Esophagus (tissue), 2 donors: ENCODE measurements at regions not wholly inside any gene's neighbourhood (a gene's known extent, or its start where the extent isn't known, plus 50 kb on each side); places are given as distances from the start of the nearest gene placed in this dataset.

ENCODE experiments used
- H3K27ac ChIP-seq, 2 donors: one replicate each; pipeline ENCODE4 v1.5.1; 2013; ENCODE audit warnings: low read depth in 2 of 2, mild to moderate bottlenecking in 2 of 2, inconsistent platforms in 1 of 2, low read length in 1 of 2, moderate library complexity in 1 of 2
- H3K27me3 ChIP-seq, 2 donors: one replicate each; pipeline ENCODE4 v1.6.1; 2013; ENCODE audit warnings: low read length in 2 of 2, control low read depth in 1 of 2, mild to moderate bottlenecking in 1 of 2; ENCODE audit not compliant: insufficient read depth in 2 of 2, control insufficient read depth in 1 of 2
- H3K36me3 ChIP-seq, 2 donors: one replicate each; pipeline ENCODE4 v1.6.1; 2013; ENCODE audit warnings: low read length in 1 of 2; ENCODE audit not compliant: control insufficient read depth in 2 of 2, insufficient read depth in 2 of 2
- H3K4me1 ChIP-seq, 2 donors: one replicate each; pipeline ENCODE4 v1.6.1; 2013; ENCODE audit warnings: low read length in 1 of 2; ENCODE audit not compliant: control insufficient read depth in 2 of 2, insufficient read depth in 2 of 2
- H3K4me3 ChIP-seq, 2 donors: one replicate each; pipeline ENCODE4 v1.5.1; 2013; ENCODE audit warnings: low read length in 2 of 2, mild to moderate bottlenecking in 2 of 2, low read depth in 1 of 2, moderate library complexity in 1 of 2
- H3K9me3 ChIP-seq, 2 donors: one replicate each; pipeline ENCODE4 v1.6.1; 2013; ENCODE audit warnings: mild to moderate bottlenecking in 2 of 2, low read depth in 1 of 2, low read length in 1 of 2, moderate library complexity in 1 of 2; ENCODE audit not compliant: control insufficient read depth in 2 of 2, insufficient read depth in 1 of 2
- WGBS, 2 donors: extraction: QIAGEN DNeasy Blood & Tissue Kit; methylation state at CpG; one replicate each; pipeline ENCODE4 v1.1.7; 2013; 5-methylcytosine and 5-hydroxymethylcytosine counted together
- donor health status: healthy with polysubstance abuse.
- donor health status: Bipolar disorder and iron deficiency.

- Histone ChIP-seq H3K27ac (no peak overlapping the region), H3K4me3 (no peak overlapping the region), H3K27me3 (peaks cover 0 to 6% of the 10 kb centered on the region in 2 donors), H3K9me3 (no peaks in the 10 kb centered on the region), H3K36me3 (no peaks in the 10 kb centered on the region), H3K4me1 (no peaks in the 10 kb centered on the region)
- WGBS, 2 donors: 89 to 95% methylated on average over 6 of the region's 6 CpGs
Measured at GRCh38 chr9:95629585-95629984, 112.8 kb upstream of the PTCH1 start.

- H3K4me3 ChIP-seq: no peak overlapping the region
- no peaks in the 10 kb centered on the region for H3K9me3 ChIP-seq
- no peaks in the 10 kb centered on the region for H3K36me3 ChIP-seq
- H3K4me1 ChIP-seq: no peaks in the 10 kb centered on the region
- 50 to 52% methylated on average over 8 of the region's 8 CpGs for WGBS, 2 donors
- H3K27me3 ChIP-seq: peaks cover 0 to 5% of the 10 kb centered on the region in 2 donors
- H3K27ac ChIP-seq: no peak overlapping the region
Measured at GRCh38 chr9:95627802-95628201, 111.0 kb upstream of the PTCH1 start.

GRCh38 chr9:95626885-95627558, 110.3 kb upstream of the PTCH1 start:
- Histone ChIP-seq H3K9me3 (no peaks in the 10 kb centered on the region), H3K4me1 (no peaks in the 10 kb centered on the region), H3K4me3 (no peak overlapping the region), H3K36me3 (no peaks in the 10 kb centered on the region), H3K27ac (no peak overlapping the region), H3K27me3 (peaks cover 0 to 3% of the 10 kb centered on the region in 2 donors)
- 56 to 67% methylated on average over 21 of the region's 21 CpGs for WGBS, 2 donors

GRCh38 chr9:95626341-95626740, 109.6 kb upstream of the PTCH1 start:
- 77 to 83% methylated on average over 13 of the region's 13 CpGs for WGBS, 2 donors
- Histone ChIP-seq H3K27me3 (peaks cover 0 to 3% of the 10 kb centered on the region in 2 donors), H3K4me1 (no peaks in the 10 kb centered on the region), H3K27ac (no peak overlapping the region), H3K36me3 (no peaks in the 10 kb centered on the region), H3K4me3 (no peak overlapping the region), H3K9me3 (no peaks in the 10 kb centered on the region)

- H3K4me1 ChIP-seq: no peaks in the 10 kb centered on the region
- no peak overlapping the region for H3K4me3 ChIP-seq
- no peaks in the 10 kb centered on the region for H3K9me3 ChIP-seq
- no peaks in the 10 kb centered on the region for H3K36me3 ChIP-seq
- H3K27ac ChIP-seq: no peak overlapping the region
- WGBS, 2 donors: 81 to 85% methylated on average over 4 of the region's 4 CpGs
- peaks cover 0 to 3% of the 10 kb centered on the region in 2 donors for H3K27me3 ChIP-seq
Measured at GRCh38 chr9:95623640-95624039, 106.9 kb upstream of the PTCH1 start.

GRCh38 chr9:95620722-95621121, 104.0 kb upstream of the PTCH1 start:
- H3K27ac ChIP-seq: no peak overlapping the region
- peaks cover 0 to 2% of the 10 kb centered on the region in 2 donors for H3K27me3 ChIP-seq
- 85 to 89% methylated on average over 8 of the region's 8 CpGs for WGBS, 2 donors
- no peak overlapping the region for H3K4me3 ChIP-seq
- no peaks in the 10 kb centered on the region for H3K9me3 ChIP-seq
- no peaks in the 10 kb centered on the region for H3K36me3 ChIP-seq
- no peaks in the 10 kb centered on the region for H3K4me1 ChIP-seq

- H3K27ac ChIP-seq: no peak overlapping the region
- H3K9me3 ChIP-seq: no peaks in the 10 kb centered on the region
- H3K27me3 ChIP-seq: peaks cover 0 to 2% of the 10 kb centered on the region in 2 donors
- no peaks in the 10 kb centered on the region for H3K4me1 ChIP-seq
- WGBS, 2 donors: 88 to 89% methylated on average over 10 of the region's 10 CpGs
- no peaks in the 10 kb centered on the region for H3K36me3 ChIP-seq
- no peak overlapping the region for H3K4me3 ChIP-seq
Measured at GRCh38 chr9:95620314-95620713, 103.5 kb upstream of the PTCH1 start.

- H3K4me3 ChIP-seq: no peak overlapping the region
- 76 to 85% methylated on average over 8 of the region's 8 CpGs for WGBS, 2 donors
- H3K27me3 ChIP-seq: peaks cover 0 to 2% of the 10 kb centered on the region in 2 donors
- H3K36me3 ChIP-seq: no peaks in the 10 kb centered on the region
- H3K4me1 ChIP-seq: no peaks in the 10 kb centered on the region
- peaks cover 0 to 11% of the 10 kb centered on the region in 2 donors for H3K9me3 ChIP-seq
- H3K27ac ChIP-seq: no peak overlapping the region
Measured at GRCh38 chr9:95615246-95615645, 98.5 kb upstream of the PTCH1 start.

- Histone ChIP-seq H3K4me3 (no peak overlapping the region), H3K27me3 (peaks cover 0 to 4% of the 10 kb centered on the region in 2 donors), H3K36me3 (no peaks in the 10 kb centered on the region), H3K27ac (no peak overlapping the region), H3K4me1 (no peaks in the 10 kb centered on the region), H3K9me3 (peaks cover 0 to 11% of the 10 kb centered on the region in 2 donors)
- WGBS, 2 donors: 91 to 93% methylated on average over 3 of the region's 3 CpGs
Measured at GRCh38 chr9:95613670-95614069, 96.9 kb upstream of the PTCH1 start.

- H3K36me3 ChIP-seq: no peaks in the 10 kb centered on the region
- H3K27me3 ChIP-seq: peaks cover 0 to 6% of the 10 kb centered on the region in 2 donors
- H3K4me3 ChIP-seq: no peak overlapping the region
- 38 to 43% methylated on average over 5 of the region's 5 CpGs for WGBS, 2 donors
- H3K4me1 ChIP-seq: peaks cover 0 to 3% of the 10 kb centered on the region in 2 donors
- H3K9me3 ChIP-seq: peaks cover 0 to 11% of the 10 kb centered on the region in 2 donors
- H3K27ac ChIP-seq: no peak overlapping the region
Measured at GRCh38 chr9:95611354-95611753, 94.6 kb upstream of the PTCH1 start.
